Colonic mucosa (tissue), 4 donors: ENCODE measurements at regions not wholly inside any gene's neighbourhood (a gene's known extent, or its start where the extent isn't known, plus 50 kb on each side); places are given as distances from the start of the nearest gene placed in this dataset.

Experiments
- DNase-seq: peaks from one replicate; pipeline ENCODE4 v3.0.0-alpha.2; 2020
- H3K27ac ChIP-seq: fragments of 200-600 bp; one replicate; pipeline ENCODE4 v1.8.0; 2021
- H3K27me3 ChIP-seq: fragments of 200-600 bp; one replicate; pipeline ENCODE4 v1.8.0; 2021
- H3K36me3 ChIP-seq: fragments of 200-600 bp; one replicate; pipeline ENCODE4 v1.8.0; 2021
- H3K4me1 ChIP-seq: fragments of 200-600 bp; one replicate; pipeline ENCODE4 v1.8.0; 2021; ENCODE audit warnings: mild to moderate bottlenecking
- H3K4me3 ChIP-seq: fragments of 200-600 bp; one replicate; pipeline ENCODE4 v1.8.0; 2021
- H3K9ac ChIP-seq, 2 donors: one replicate each; pipeline ENCODE4 v1.7.0; 2013; ENCODE audit warnings: control low read depth in 2 of 2, low read depth in 2 of 2, low read length in 2 of 2
- H3K9me3 ChIP-seq: fragments of 200-600 bp; one replicate; pipeline ENCODE4 v1.8.0; 2021
- CTCF ChIP-seq: fragments of 200-600 bp; IDR thresholded peaks from one replicate; pipeline ENCODE4 v1.8.0; 2022; ENCODE audit warnings: antibody characterized with exemption, mild to moderate bottlenecking
- intact Hi-C: fragments of 100-400 bp; cut with DNase I; formaldehyde crosslinking; loops from one replicate; pipeline ENCODE4 v1.14.1; 2022
- donor health status: healthy.
- donor health status: DM: no; HTN: no; CAD: no.
- donor health status: DM: no; HTN: no; CAD: no.

GRCh38 chr16:51470492-51470891 is 319.4 kb upstream of the SALL1 start:
- Histone ChIP-seq H3K4me1 (no peaks in the 10 kb centered on the region), H3K36me3 (no peaks in the 10 kb centered on the region), H3K9ac (no peak overlapping the region), H3K27ac (no peak overlapping the region), H3K4me3 (no peak overlapping the region), H3K27me3 (no peaks in the 10 kb centered on the region), H3K9me3 (no peaks in the 10 kb centered on the region)
- no peak for DNase-seq
- no peak for TF ChIP-seq CTCF
- intact Hi-C loops = no loop called here

GRCh38 chr16:51464996-51465395 is 313.9 kb upstream of the SALL1 start:
- H3K9me3 ChIP-seq = no peaks in the 10 kb centered on the region
- no peak overlapping the region for H3K4me3 ChIP-seq
- no peaks in the 10 kb centered on the region for H3K4me1 ChIP-seq
- no peaks in the 10 kb centered on the region for H3K27me3 ChIP-seq
- intact Hi-C loops = no loop called here
- no peaks in the 10 kb centered on the region for H3K36me3 ChIP-seq
- no peak overlapping the region for H3K27ac ChIP-seq
- TF ChIP-seq CTCF = no peak
- H3K9ac ChIP-seq = no peak overlapping the region
- DNase-seq = no peak

GRCh38 chr16:51461255-51461654 is 310.2 kb upstream of the SALL1 start:
- H3K4me3 ChIP-seq = no peak overlapping the region
- H3K36me3 ChIP-seq = no peaks in the 10 kb centered on the region
- H3K4me1 ChIP-seq = no peaks in the 10 kb centered on the region
- no peak for TF ChIP-seq CTCF
- intact Hi-C loops = no loop called here
- no peak overlapping the region for H3K9ac ChIP-seq
- no peaks in the 10 kb centered on the region for H3K9me3 ChIP-seq
- no peak overlapping the region for H3K27ac ChIP-seq
- DNase-seq = no peak
- H3K27me3 ChIP-seq = no peaks in the 10 kb centered on the region

- H3K27ac ChIP-seq = no peak overlapping the region
Measured at GRCh38 chr16:51458356-51459140, 307.5 kb upstream of the SALL1 start.

GRCh38 chr16:51457775-51458174 is 306.7 kb upstream of the SALL1 start:
- Histone ChIP-seq H3K4me1 (no peaks in the 10 kb centered on the region), H3K9ac (no peak overlapping the region), H3K36me3 (no peaks in the 10 kb centered on the region), H3K4me3 (no peak overlapping the region), H3K27me3 (no peaks in the 10 kb centered on the region), H3K27ac (no peak overlapping the region), H3K9me3 (no peaks in the 10 kb centered on the region)
- no peak for DNase-seq
- intact Hi-C loops = no loop called here
- TF ChIP-seq CTCF = no peak

More at GRCh38 chr16:51458356-51459140, 307.5 kb upstream of the SALL1 start:
- Histone ChIP-seq H3K27me3 (no peaks in the 10 kb centered on the region), H3K9me3 (no peaks in the 10 kb centered on the region), H3K4me3 (no peak overlapping the region), H3K9ac (no peak overlapping the region), H3K4me1 (no peaks in the 10 kb centered on the region), H3K36me3 (no peaks in the 10 kb centered on the region)
- intact Hi-C loops = no loop called here
- TF ChIP-seq CTCF = no peak
- DNase-seq = no peak
